HepG2 (cell line): ENCODE measurements at regions not wholly inside any gene's neighbourhood (a gene's known extent, or its start where the extent isn't known, plus 50 kb on each side); places are given as distances from the start of the nearest gene placed in this dataset.

Source experiments
- BRCA1 ChIP-seq: sonication (generic); formaldehyde crosslinking; IDR thresholded peaks from 2 replicates; pipeline ENCODE4 v1.4.0; 2020; ENCODE audit warnings: missing genetic modification reagents
- EZH2 ChIP-seq: conservative IDR thresholded peaks from 2 replicates; pipeline ENCODE4 v1.6.1; 2012; ENCODE audit warnings: mild to moderate bottlenecking, low read depth, low read length, moderate library complexity
- FOXK2 ChIP-seq: fragments of 450-650 bp; IDR thresholded peaks from 2 replicates; pipeline ENCODE4 v1.6.1; 2016
- RFX1 ChIP-seq: fragments of 450-650 bp; IDR thresholded peaks from 2 replicates; pipeline ENCODE4 v1.6.1; 2017
- RXRA ChIP-seq: sonication (generic); formaldehyde crosslinking; IDR thresholded peaks from 2 replicates; pipeline ENCODE4 v1.5.1; 2020; ENCODE audit warnings: missing genetic modification reagents
- TARDBP ChIP-seq: sonication (generic); formaldehyde crosslinking; IDR thresholded peaks from 2 replicates; pipeline ENCODE4 v1.8.0; 2022; ENCODE audit warnings: mild to moderate bottlenecking, missing genetic modification reagents
- ZNF138 ChIP-seq: sonication (generic); formaldehyde crosslinking; IDR thresholded peaks from 2 replicates; pipeline ENCODE4 v1.5.0; 2020; ENCODE audit warnings: mild to moderate bottlenecking, low read depth, missing genetic modification reagents
- ZNF274 ChIP-seq: sonication (generic); formaldehyde crosslinking; IDR thresholded peaks from 2 replicates; pipeline ENCODE4 v1.5.1; 2020; ENCODE audit warnings: mild to moderate bottlenecking, missing genetic modification reagents
- ZNF430 ChIP-seq: sonication (generic); formaldehyde crosslinking; IDR thresholded peaks from 2 replicates; pipeline ENCODE4 v1.9.0; 2021; ENCODE audit warnings: mild to moderate bottlenecking, missing genetic modification reagents
- ZNF660 ChIP-seq: sonication (generic); formaldehyde crosslinking; IDR thresholded peaks from 2 replicates; pipeline ENCODE4 v1.5.1; 2020; ENCODE audit warnings: mild to moderate bottlenecking, low read depth, missing genetic modification reagents, borderline replicate concordance
- TF ChIP-seq, protein P1 (sequence below): sonication (generic); formaldehyde crosslinking; IDR thresholded peaks from 2 replicates; pipeline ENCODE4 v1.5.0; 2020; ENCODE audit warnings: missing genetic modification reagents, mild to moderate bottlenecking, borderline replicate concordance
- TF ChIP-seq, protein P2 (sequence below): sonication (generic); formaldehyde crosslinking; IDR thresholded peaks from 2 replicates; pipeline ENCODE4 v1.5.0; 2020; ENCODE audit warnings: mild to moderate bottlenecking, missing genetic modification reagents

DNA sequence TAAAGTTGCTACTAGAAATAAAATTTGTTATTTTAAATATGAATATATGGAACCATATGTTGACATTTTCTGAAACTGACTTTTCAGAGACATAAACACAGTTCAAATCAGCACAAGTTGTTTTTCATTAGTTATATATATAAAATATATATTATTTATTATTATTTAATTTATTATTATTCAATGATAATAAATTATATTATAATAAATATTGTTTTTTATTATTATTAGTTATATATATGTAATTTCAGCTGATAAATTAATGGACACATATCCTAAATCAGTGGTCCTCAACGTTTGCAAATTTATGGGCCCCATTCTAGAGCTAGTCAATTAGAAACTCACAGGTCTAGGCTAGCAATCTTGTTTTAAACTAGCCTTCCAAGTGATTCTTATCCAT, 809.3 kb downstream of the C4orf33 start:
- TF ChIP-seq RXRA (CRISPR knock-in tag): no peak
- TF ChIP-seq RFX1: no peak
- no peak for TF ChIP-seq TARDBP
- no peak for TF ChIP-seq EZH2
- TF ChIP-seq ZNF274 (CRISPR knock-in tag): no peak
- no peak for TF ChIP-seq FOXK2
- TF ChIP-seq ZNF138: no peak
- TF ChIP-seq BRCA1: no peak
- TF ChIP-seq, protein P1, sequence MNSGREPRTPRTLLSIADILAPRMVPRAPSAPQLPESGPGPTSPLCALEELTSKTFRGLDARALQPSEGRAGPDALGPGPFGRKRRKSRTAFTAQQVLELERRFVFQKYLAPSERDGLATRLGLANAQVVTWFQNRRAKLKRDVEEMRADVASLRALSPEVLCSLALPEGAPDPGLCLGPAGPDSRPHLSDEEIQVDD (CRISPR knock-in tag): no peak
- TF ChIP-seq ZNF660: no peak
- TF ChIP-seq, protein P2, sequence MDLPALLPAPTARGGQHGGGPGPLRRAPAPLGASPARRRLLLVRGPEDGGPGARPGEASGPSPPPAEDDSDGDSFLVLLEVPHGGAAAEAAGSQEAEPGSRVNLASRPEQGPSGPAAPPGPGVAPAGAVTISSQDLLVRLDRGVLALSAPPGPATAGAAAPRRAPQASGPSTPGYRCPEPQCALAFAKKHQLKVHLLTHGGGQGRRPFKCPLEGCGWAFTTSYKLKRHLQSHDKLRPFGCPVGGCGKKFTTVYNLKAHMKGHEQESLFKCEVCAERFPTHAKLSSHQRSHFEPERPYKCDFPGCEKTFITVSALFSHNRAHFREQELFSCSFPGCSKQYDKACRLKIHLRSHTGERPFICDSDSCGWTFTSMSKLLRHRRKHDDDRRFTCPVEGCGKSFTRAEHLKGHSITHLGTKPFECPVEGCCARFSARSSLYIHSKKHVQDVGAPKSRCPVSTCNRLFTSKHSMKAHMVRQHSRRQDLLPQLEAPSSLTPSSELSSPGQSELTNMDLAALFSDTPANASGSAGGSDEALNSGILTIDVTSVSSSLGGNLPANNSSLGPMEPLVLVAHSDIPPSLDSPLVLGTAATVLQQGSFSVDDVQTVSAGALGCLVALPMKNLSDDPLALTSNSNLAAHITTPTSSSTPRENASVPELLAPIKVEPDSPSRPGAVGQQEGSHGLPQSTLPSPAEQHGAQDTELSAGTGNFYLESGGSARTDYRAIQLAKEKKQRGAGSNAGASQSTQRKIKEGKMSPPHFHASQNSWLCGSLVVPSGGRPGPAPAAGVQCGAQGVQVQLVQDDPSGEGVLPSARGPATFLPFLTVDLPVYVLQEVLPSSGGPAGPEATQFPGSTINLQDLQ (CRISPR knock-in tag): no peak
- no peak for TF ChIP-seq ZNF430 (CRISPR knock-in tag)
